ENCODE measurements at regions not wholly inside any gene's neighbourhood (a gene's known extent, or its start where the extent isn't known, plus 50 kb on each side); places are given as distances from the start of the nearest gene placed in this dataset.

- no peak for DNase-seq (ENCODE audit: low read depth)
These were observed 163.1 kb downstream of the DICER1 start for GRCh38 chr14:94994245-94994644.

- no peak for DNase-seq (ENCODE audit: low read depth)
These were observed 165.3 kb downstream of the DICER1 start for GRCh38 chr14:94992046-94992445.

GRCh38 chr14:94989946-94990345 is 167.4 kb downstream of the DICER1 start:
- no peak for DNase-seq (ENCODE audit: low read depth)

GRCh38 chr14:94989417-94989816 is 167.9 kb downstream of the DICER1 start:
- DNase-seq (ENCODE audit: low read depth): no peak

GRCh38 chr14:94987409-94987808 is 169.9 kb downstream of the DICER1 start:
- DNase-seq (ENCODE audit: low read depth): no peak

GRCh38 chr14:94979891-94980290 is 177.4 kb downstream of the DICER1 start:
- DNase-seq (ENCODE audit: low read depth): no peak

- DNase-seq (ENCODE audit: low read depth): no peak
These were observed 180.3 kb downstream of the DICER1 start for GRCh38 chr14:94977016-94977415.

GRCh38 chr14:94975366-94975765 is 182.0 kb downstream of the DICER1 start:
- DNase-seq (ENCODE audit: low read depth): no peak

GRCh38 chr14:94974893-94975292 is 182.4 kb downstream of the DICER1 start:
- DNase-seq (ENCODE audit: low read depth): no peak

- no peak for DNase-seq (ENCODE audit: low read depth)
These were observed 182.9 kb downstream of the DICER1 start for GRCh38 chr14:94974422-94974821.

- DNase-seq (ENCODE audit: low read depth): no peak
These were observed 185.6 kb downstream of the DICER1 start for GRCh38 chr14:94971750-94972149.

GRCh38 chr14:94970941-94971730 is 186.2 kb downstream of the DICER1 start:
- no peak for DNase-seq (ENCODE audit: low read depth)

- no peak for DNase-seq (ENCODE audit: low read depth)
These were observed 187.6 kb downstream of the DICER1 start for GRCh38 chr14:94969766-94970165.

GRCh38 chr14:94966868-94967267 is 190.5 kb downstream of the DICER1 start:
- DNase-seq (ENCODE audit: low read depth): no peak

GRCh38 chr14:94966344-94966743 is 191.0 kb downstream of the DICER1 start:
- DNase-seq (ENCODE audit: low read depth): no peak

GRCh38 chr14:94965551-94966313 is 191.6 kb downstream of the DICER1 start:
- DNase-seq (ENCODE audit: low read depth): no peak

- no peak for DNase-seq (ENCODE audit: low read depth)
These were observed 192.4 kb downstream of the DICER1 start for GRCh38 chr14:94964931-94965330.

GRCh38 chr14:94964181-94964580 is 193.1 kb downstream of the DICER1 start:
- DNase-seq (ENCODE audit: low read depth): no peak

GRCh38 chr14:94963051-94963450 is 193.1 kb upstream of the GSC start:
- no peak for DNase-seq (ENCODE audit: low read depth)

- no peak for DNase-seq (ENCODE audit: low read depth)
These were observed 192.3 kb upstream of the GSC start for GRCh38 chr14:94962166-94962575.

- no peak for DNase-seq (ENCODE audit: low read depth)
These were observed 191.7 kb upstream of the GSC start for GRCh38 chr14:94961386-94962165.

- DNase-seq (ENCODE audit: low read depth): no peak
These were observed 190.5 kb upstream of the GSC start for GRCh38 chr14:94960285-94961001.

All from GM04504 (cell line).